BJ (cell line): ENCODE measurements at regions not wholly inside any gene's neighbourhood (a gene's known extent, or its start where the extent isn't known, plus 50 kb on each side); places are given as distances from the start of the nearest gene placed in this dataset.

Source experiments
- CTCF ChIA-PET: fragments of 350-600 bp; formaldehyde crosslinking; extraction: SDS; loops from one replicate; lab custom pipeline; 2021; ENCODE audit warnings: antibody characterized with exemption, inconsistent platforms; lab: Yijun Ruan, JAX
- POLR2A ChIA-PET: fragments of 300-600 bp; sonication (Branson Sonifier 250); formaldehyde crosslinking; extraction: SDS; loops from one replicate; lab custom pipeline; 2021; ENCODE audit warnings: antibody characterized with exemption; lab: Charles Lee
- DNase-seq: peaks from one replicate; pipeline ENCODE4 v3.0.0-alpha.2; 2011; ENCODE audit warnings: low read depth
- H3K27me3 ChIP-seq: 2 replicates; pipeline ENCODE4 v1.6.0; 2011; ENCODE audit warnings: low read length; ENCODE audit not compliant: control insufficient read depth, insufficient read depth
- H3K36me3 ChIP-seq: 2 replicates; pipeline ENCODE4 v1.5.1; 2011; ENCODE audit warnings: low read length; ENCODE audit not compliant: control insufficient read depth, insufficient read depth
- H3K4me3 ChIP-seq: 2 replicates; pipeline ENCODE4 v1.5.1; 2011; ENCODE audit warnings: low read depth, mild to moderate bottlenecking, control low read depth, low read length
- CTCF ChIP-seq: IDR thresholded peaks from 2 replicates; pipeline ENCODE4 v1.5.1; 2011; ENCODE audit warnings: low read depth, mild to moderate bottlenecking, control low read depth, inconsistent platforms, low read length, moderate library complexity; ENCODE audit not compliant: insufficient read depth

- no peak for TF ChIP-seq CTCF
- H3K27me3 ChIP-seq, result no peaks in the 10 kb centered on the region
- no peaks in the 10 kb centered on the region for H3K36me3 ChIP-seq
- DNase-seq, result no peak
- no peak overlapping the region for H3K4me3 ChIP-seq
- CTCF ChIA-PET, result no interaction called here
- POLR2A ChIA-PET, result no interaction called here
These were observed 64.0 kb upstream of the CTDP1 start for GRCh38 chr18:79615586-79615985.

- no peaks in the 10 kb centered on the region; the same call in 1 of the 2 replicates for H3K27me3 ChIP-seq
- TF ChIP-seq CTCF, result no peak
- no peaks in the 10 kb centered on the region for H3K36me3 ChIP-seq
- H3K4me3 ChIP-seq, result peak overlapping the region; percentile 34
- ChIA-PET CTCF (interaction anchor here (1.6 kb wide), 1 partner anchor 237 kb away, joined by 4 read pairs; no protein-coding TSS in a partner anchor), POLR2A (no interaction called here)
- no peak for DNase-seq
These were observed 62.7 kb upstream of the CTDP1 start for GRCh38 chr18:79616651-79617510.

GRCh38 chr18:79617511-79618500 lies 61.8 kb upstream of the CTDP1 start:
- CTCF ChIA-PET, result interaction anchor here (1.6 kb wide), 1 partner anchor 238 kb away, joined by 4 read pairs; no protein-coding TSS in a partner anchor
- Histone ChIP-seq H3K4me3 (no peak overlapping the region), H3K27me3 (no peaks in the 10 kb centered on the region; the same call in 1 of the 2 replicates), H3K36me3 (no peaks in the 10 kb centered on the region)
- no peak for DNase-seq
- POLR2A ChIA-PET, result no interaction called here
- no peak for TF ChIP-seq CTCF

DNA sequence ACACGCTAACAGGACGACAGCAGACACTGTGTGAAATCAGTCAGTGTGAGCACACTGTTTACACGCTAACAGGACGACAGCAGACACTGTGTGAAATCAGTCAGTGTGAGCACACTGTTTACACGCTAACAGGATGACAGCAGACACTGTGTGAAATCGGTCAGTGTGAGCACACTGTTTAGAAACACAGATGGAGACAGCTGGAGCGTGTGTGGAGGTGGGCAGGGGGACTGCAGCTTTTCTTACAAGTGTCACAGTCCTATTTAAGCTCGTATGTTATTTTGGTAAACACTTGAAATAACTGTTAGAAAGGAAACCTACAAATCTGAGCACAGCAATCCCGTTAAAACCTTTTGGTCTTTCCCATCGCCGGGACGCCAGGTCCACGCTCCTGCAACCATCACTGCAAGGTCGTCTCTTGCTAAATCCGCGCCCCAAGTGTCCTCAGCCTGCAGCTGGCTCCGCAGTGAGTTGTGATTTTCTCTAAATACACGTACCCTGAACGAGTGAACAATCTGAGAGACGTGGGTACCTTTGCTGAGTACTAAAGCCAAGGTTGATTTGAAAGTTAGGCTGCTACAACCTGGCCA lies 58.9 kb upstream of the CTDP1 start:
- Histone ChIP-seq H3K27me3 (peaks cover 5% of the 10 kb centered on the region), H3K36me3 (no peaks in the 10 kb centered on the region), H3K4me3 (no peak overlapping the region)
- CTCF ChIA-PET, result no interaction called here
- TF ChIP-seq CTCF, result no peak
- POLR2A ChIA-PET, result no interaction called here
- DNase-seq, result no peak
